CD4-positive, alpha-beta T cell (primary cell): ENCODE measurements at regions not wholly inside any gene's neighbourhood (a gene's known extent, or its start where the extent isn't known, plus 50 kb on each side); places are given as distances from the start of the nearest gene placed in this dataset.

Experiments used
- ATAC-seq: fragments of 200-7000 bp; cut with Tn5 transposase; one replicate; pipeline ENCODE4 v1.10.0; 2022; ENCODE audit warnings: mild to moderate bottlenecking; ENCODE audit not compliant: poor library complexity
- CTCF ChIA-PET: fragments of 350-600 bp; sonication (Branson Sonifier 250); formaldehyde crosslinking; loops from one replicate; lab custom pipeline; 2021; ENCODE audit warnings: antibody characterized with exemption, inconsistent platforms; lab: Charles Lee
- POLR2A ChIA-PET: fragments of 350-600 bp; sonication (Branson Sonifier 250); formaldehyde crosslinking; loops from one replicate; lab custom pipeline; 2021; ENCODE audit warnings: antibody characterized with exemption, inconsistent platforms; lab: Charles Lee
- DNase-seq, 14 experiments: peaks; one replicate each; pipeline ENCODE4 v3.0.0-alpha.2; 2013 to 2020; ENCODE audit warnings: mixed read lengths in 2 of 14
- H3K27ac ChIP-seq, 2 donors: one replicate each; pipeline versions ENCODE4 v1.5.1 to v1.7.0; 2013; ENCODE audit warnings: low read length in 2 of 2, low read depth in 1 of 2, mild to moderate bottlenecking in 1 of 2
- H3K27me3 ChIP-seq, 2 experiments: 1 replicate in 1 of 2; 2 replicates in 1 of 2; pipeline versions ENCODE4 v1.6.1 to v1.7.0; 2013; ENCODE audit warnings: low read length in 2 of 2, control low read depth in 1 of 2, mild to moderate bottlenecking in 1 of 2, moderate library complexity in 1 of 2; ENCODE audit not compliant: insufficient read depth in 2 of 2, control insufficient read depth in 1 of 2
- H3K36me3 ChIP-seq: one replicate; pipeline ENCODE4 v1.6.1; 2013; ENCODE audit warnings: low read length, control low read depth; ENCODE audit not compliant: insufficient read depth
- H3K4me1 ChIP-seq: one replicate; pipeline ENCODE4 v1.6.1; 2013; ENCODE audit warnings: low read length, control low read depth; ENCODE audit not compliant: insufficient read depth
- H3K4me3 ChIP-seq: one replicate; pipeline ENCODE4 v1.5.1; 2013; ENCODE audit warnings: mild to moderate bottlenecking, low read length, moderate library complexity
- H3K9me3 ChIP-seq, 2 experiments: 1 replicate in 1 of 2; 2 replicates in 1 of 2; pipeline versions ENCODE4 v1.6.1 to v1.7.0; 2013; ENCODE audit warnings: low read length in 2 of 2, mild to moderate bottlenecking in 2 of 2, control low read depth in 1 of 2, moderate library complexity in 1 of 2; ENCODE audit not compliant: control insufficient read depth in 1 of 2, insufficient read depth in 1 of 2
- H3K27ac Mint-ChIP-seq: one replicate; pipeline ENCODE4 v1.8.0; 2020; ENCODE audit warnings: mixed read lengths
- H3K27me3 Mint-ChIP-seq: one replicate; pipeline ENCODE4 v1.8.0; 2021; ENCODE audit warnings: mixed read lengths
- H3K36me3 Mint-ChIP-seq: one replicate; pipeline ENCODE4 v1.8.0; 2021; ENCODE audit warnings: low read depth, mixed read lengths
- H3K4me1 Mint-ChIP-seq: one replicate; pipeline ENCODE4 v1.8.0; 2021; ENCODE audit warnings: low read depth, mixed read lengths
- H3K4me3 Mint-ChIP-seq: one replicate; pipeline ENCODE4 v1.8.0; 2020; ENCODE audit warnings: mild to moderate bottlenecking, mixed read lengths
- H3K9me3 Mint-ChIP-seq: one replicate; pipeline ENCODE4 v1.8.0; 2020; ENCODE audit warnings: mixed read lengths
- CTCF ChIP-seq: fragments of 200-600 bp; IDR thresholded peaks from one replicate; pipeline ENCODE4 v1.8.0; 2022; ENCODE audit warnings: antibody characterized with exemption, mild to moderate bottlenecking
- intact Hi-C, 2 experiments: fragments of 100-400 bp; cut with DNase I in 1 of 2; cut with micrococcal nuclease in 1 of 2; formaldehyde crosslinking; loops; one replicate each; pipeline versions ENCODE4 v1.15.1 to v1.9.0; 2023 to 2025; cut with DNase I, micrococcal nuclease

- no peak overlapping the region for H3K27ac Mint-ChIP-seq
- no peak overlapping the region for H3K27ac ChIP-seq
- H3K36me3 ChIP-seq, result no peaks in the 10 kb centered on the region
- H3K4me1 Mint-ChIP-seq, result no peaks in the 10 kb centered on the region
- H3K4me3 ChIP-seq, result no peak overlapping the region
- CTCF ChIA-PET, result no interaction called here
- H3K4me3 Mint-ChIP-seq, result no peak overlapping the region
- H3K27me3 Mint-ChIP-seq, result no peaks in the 10 kb centered on the region
- ATAC-seq (no peak), DNase-seq (no peak)
- H3K36me3 Mint-ChIP-seq, result no peaks in the 10 kb centered on the region
- intact Hi-C loops, result no loop called here
- POLR2A ChIA-PET, result no interaction called here
- H3K27me3 ChIP-seq, result no peaks in the 10 kb centered on the region
- H3K4me1 ChIP-seq, result no peaks in the 10 kb centered on the region
- TF ChIP-seq CTCF, result no peak
- peaks cover 5% of the 10 kb centered on the region for H3K9me3 Mint-ChIP-seq
- H3K9me3 ChIP-seq, result peaks cover 4 to 10% of the 10 kb centered on the region in 2 experiments
Measured at GRCh38 chr7:94323844-94324243, 70.9 kb upstream of the COL1A2 start.

GRCh38 chr7:94324380-94325121 lies 70.1 kb upstream of the COL1A2 start:
- no peaks in the 10 kb centered on the region for H3K27me3 Mint-ChIP-seq
- CTCF ChIA-PET, result no interaction called here
- H3K27ac ChIP-seq, result no peak overlapping the region
- H3K36me3 ChIP-seq, result no peaks in the 10 kb centered on the region
- peaks cover 2% of the 10 kb centered on the region for H3K9me3 Mint-ChIP-seq
- no peak overlapping the region for H3K4me3 Mint-ChIP-seq
- no peak for DNase-seq
- H3K27me3 ChIP-seq, result no peaks in the 10 kb centered on the region
- no peak for ATAC-seq
- no peaks in the 10 kb centered on the region for H3K36me3 Mint-ChIP-seq
- no peak overlapping the region for H3K4me3 ChIP-seq
- intact Hi-C loops, result no loop called here
- peaks cover 4 to 10% of the 10 kb centered on the region in 2 experiments for H3K9me3 ChIP-seq
- H3K4me1 Mint-ChIP-seq, result no peaks in the 10 kb centered on the region
- TF ChIP-seq CTCF, result no peak
- H3K27ac Mint-ChIP-seq, result no peak overlapping the region
- POLR2A ChIA-PET, result no interaction called here
- H3K4me1 ChIP-seq, result no peaks in the 10 kb centered on the region

- no peak for ATAC-seq
- H3K9me3 ChIP-seq, result peaks cover 4 to 10% of the 10 kb centered on the region in 2 experiments
- H3K27ac ChIP-seq, result no peak overlapping the region
- Mint-ChIP-seq H3K9me3 (peaks cover 2% of the 10 kb centered on the region), H3K4me1 (no peaks in the 10 kb centered on the region), H3K36me3 (no peaks in the 10 kb centered on the region), H3K27ac (no peak overlapping the region), H3K27me3 (no peaks in the 10 kb centered on the region), H3K4me3 (no peak overlapping the region)
- CTCF ChIA-PET, result no interaction called here
- H3K4me1 ChIP-seq, result no peaks in the 10 kb centered on the region
- TF ChIP-seq CTCF, result no peak
- POLR2A ChIA-PET, result no interaction called here
- DNase-seq, result no peak
- H3K27me3 ChIP-seq, result no peaks in the 10 kb centered on the region
- H3K36me3 ChIP-seq, result no peaks in the 10 kb centered on the region
- H3K4me3 ChIP-seq, result no peak overlapping the region
- intact Hi-C loops, result no loop called here
Measured at GRCh38 chr7:94325122-94325475, 69.6 kb upstream of the COL1A2 start.
